Neural progenitor cell (in vitro differentiated cells): ENCODE measurements at regions not wholly inside any gene's neighbourhood (a gene's known extent, or its start where the extent isn't known, plus 50 kb on each side); places are given as distances from the start of the nearest gene placed in this dataset.

Experiments used
- DNase-seq: peaks from one replicate; pipeline ENCODE4 v3.0.0-alpha.2; 2016; ENCODE audit warnings: low spot score
- H2AFZ ChIP-seq: fragments of 200-600 bp; sonication (generic); replicated peaks from 2 replicates; pipeline ENCODE4 v1.6.1; 2016; ENCODE audit warnings: antibody characterized with exemption
- H3F3A ChIP-seq: fragments of 200-600 bp; sonication (generic); 2 replicates; pipeline ENCODE4 v1.6.1; 2016; ENCODE audit warnings: antibody characterized with exemption, low read depth
- H3K27ac ChIP-seq: fragments of 200-600 bp; sonication (generic); 2 replicates; pipeline ENCODE4 v1.5.1; 2016; ENCODE audit warnings: mild to moderate bottlenecking
- H3K27me3 ChIP-seq: fragments of 200-600 bp; sonication (generic); 2 replicates; pipeline ENCODE4 v1.6.1; 2016; ENCODE audit warnings: mild to moderate bottlenecking, moderate library complexity
- H3K36me3 ChIP-seq: fragments of 200-600 bp; sonication (generic); 2 replicates; pipeline ENCODE4 v1.5.1; 2016
- H3K4me1 ChIP-seq: fragments of 200-600 bp; sonication (generic); 2 replicates; pipeline ENCODE4 v1.6.1; 2016; ENCODE audit warnings: mixed run types
- H3K4me2 ChIP-seq: fragments of 200-600 bp; sonication (generic); 2 replicates; pipeline ENCODE4 v1.6.1; 2016
- H3K4me3 ChIP-seq: fragments of 200-600 bp; sonication (generic); 2 replicates; pipeline ENCODE4 v1.5.1; 2016
- H3K79me2 ChIP-seq: fragments of 200-600 bp; sonication (generic); 2 replicates; pipeline ENCODE4 v1.6.1; 2016; ENCODE audit warnings: low read depth
- H3K9ac ChIP-seq: fragments of 200-600 bp; sonication (generic); 2 replicates; pipeline ENCODE4 v1.6.1; 2016
- H3K9me3 ChIP-seq: fragments of 200-600 bp; sonication (generic); 2 replicates; pipeline ENCODE4 v1.5.1; 2016; ENCODE audit warnings: low read depth
- H4K20me1 ChIP-seq: fragments of 200-600 bp; sonication (generic); 2 replicates; pipeline ENCODE4 v1.6.1; 2016; ENCODE audit warnings: low read depth
- H3K27ac Mint-ChIP-seq: 3 replicates; pipeline ENCODE4 v1.8.0; 2021; ENCODE audit warnings: mixed read lengths
- H3K27me3 Mint-ChIP-seq: 2 replicates; pipeline ENCODE4 v1.8.0; 2022; ENCODE audit warnings: low read depth, mild to moderate bottlenecking, inconsistent platforms, moderate library complexity, mixed read lengths; ENCODE audit not compliant: insufficient read depth
- H3K36me3 Mint-ChIP-seq: 3 replicates; pipeline ENCODE4 v1.8.0; 2021; ENCODE audit warnings: mixed read lengths
- H3K4me1 Mint-ChIP-seq: 3 replicates; pipeline ENCODE4 v1.8.0; 2021; ENCODE audit warnings: mixed read lengths
- H3K4me3 Mint-ChIP-seq: 3 replicates; pipeline ENCODE4 v1.8.0; 2021; ENCODE audit warnings: mild to moderate bottlenecking, moderate library complexity, mixed read lengths
- H3K9me3 Mint-ChIP-seq: 3 replicates; pipeline ENCODE4 v1.8.0; 2020; ENCODE audit warnings: mixed read lengths
- CTCF ChIP-seq: fragments of 200-600 bp; sonication (generic); IDR thresholded peaks from 2 replicates; pipeline ENCODE4 v1.5.1; 2017; ENCODE audit warnings: antibody characterized with exemption, mild to moderate bottlenecking
- EZH2 ChIP-seq: fragments of 200-600 bp; sonication (generic); IDR thresholded peaks from 2 replicates; pipeline ENCODE4 v1.6.1; 2017; ENCODE audit warnings: antibody characterized with exemption, mild to moderate bottlenecking, moderate library complexity
- EZH2phosphoT487 ChIP-seq: fragments of 200-600 bp; sonication (generic); IDR thresholded peaks from 2 replicates; pipeline ENCODE4 v1.6.1; 2017; ENCODE audit warnings: antibody characterized with exemption

- Histone ChIP-seq H3F3A (no peaks in the 10 kb centered on the region), H3K4me3 (no peak overlapping the region), H3K9ac (no peak overlapping the region), H3K27ac (no peak overlapping the region), H3K4me1 (no peaks in the 10 kb centered on the region), H3K36me3 (no peaks in the 10 kb centered on the region), H4K20me1 (no peaks in the 10 kb centered on the region), H3K4me2 (no peak overlapping the region), H3K79me2 (no peaks in the 10 kb centered on the region), H2AFZ (no peak overlapping the region), H3K9me3 (no peaks in the 10 kb centered on the region), H3K27me3 (no peaks in the 10 kb centered on the region)
- no peak for TF ChIP-seq EZH2phosphoT487
- TF ChIP-seq CTCF, result no peak
- TF ChIP-seq EZH2, result no peak
- no peak overlapping the region for H3K27ac Mint-ChIP-seq
- no peaks in the 10 kb centered on the region for H3K9me3 Mint-ChIP-seq
- H3K4me1 Mint-ChIP-seq, result peaks cover 4% of the 10 kb centered on the region
- no peak overlapping the region for H3K4me3 Mint-ChIP-seq
- no peaks in the 10 kb centered on the region for H3K36me3 Mint-ChIP-seq
- DNase-seq, result no peak
- H3K27me3 Mint-ChIP-seq, result no peaks in the 10 kb centered on the region
Observed at GRCh38 chr3:190728574-190729246, 133.8 kb downstream of the GMNC start.

DNA sequence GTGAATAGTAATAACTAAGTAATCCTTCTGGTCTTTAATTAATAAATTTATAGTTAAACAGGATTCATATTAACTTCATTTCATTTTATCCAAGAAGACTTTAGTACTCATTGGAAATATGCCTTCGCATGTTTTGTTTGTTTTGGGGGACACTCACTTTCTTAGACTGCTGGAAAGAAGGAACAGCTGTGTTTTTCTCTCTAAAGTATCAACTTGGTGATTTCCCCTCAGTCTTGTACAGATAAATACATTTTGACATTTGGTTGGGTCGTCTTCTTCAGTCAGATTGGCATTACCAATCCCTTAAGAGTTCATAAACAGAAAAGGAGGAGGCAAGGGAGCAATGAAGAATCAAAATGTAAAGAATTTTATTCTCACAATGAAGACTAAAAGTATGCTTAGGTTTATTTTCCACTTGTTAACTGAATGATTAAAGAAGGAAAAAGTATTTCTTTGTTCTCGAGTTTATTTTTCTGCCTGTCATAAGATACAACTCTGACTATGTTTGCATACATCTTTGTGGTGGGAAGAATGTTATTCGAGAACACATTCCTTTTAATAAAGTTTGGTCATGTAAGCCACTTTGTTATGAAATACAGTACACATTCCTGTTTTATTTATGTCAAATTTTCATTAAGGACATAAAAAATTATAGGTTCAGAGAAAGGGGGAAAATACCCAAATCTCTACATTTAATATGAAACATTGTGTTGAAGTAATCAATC is 140.2 kb downstream of the GMNC start:
- Histone ChIP-seq H3K9ac (no peak overlapping the region), H3K79me2 (no peaks in the 10 kb centered on the region), H4K20me1 (no peaks in the 10 kb centered on the region), H3K27ac (no peak overlapping the region), H3K36me3 (no peaks in the 10 kb centered on the region), H3K4me2 (no peak overlapping the region), H2AFZ (no peak overlapping the region), H3K4me3 (no peak overlapping the region), H3F3A (no peaks in the 10 kb centered on the region), H3K27me3 (no peaks in the 10 kb centered on the region), H3K4me1 (no peaks in the 10 kb centered on the region), H3K9me3 (no peaks in the 10 kb centered on the region)
- peaks cover 7% of the 10 kb centered on the region for H3K4me1 Mint-ChIP-seq
- no peaks in the 10 kb centered on the region for H3K36me3 Mint-ChIP-seq
- H3K27ac Mint-ChIP-seq, result no peak overlapping the region
- TF ChIP-seq EZH2phosphoT487, result no peak
- TF ChIP-seq CTCF, result no peak
- TF ChIP-seq EZH2, result no peak
- no peaks in the 10 kb centered on the region for H3K27me3 Mint-ChIP-seq
- DNase-seq, result no peak
- no peak overlapping the region for H3K4me3 Mint-ChIP-seq
- H3K9me3 Mint-ChIP-seq, result no peaks in the 10 kb centered on the region

- no peaks in the 10 kb centered on the region for H3K4me1 ChIP-seq
- H3K4me3 ChIP-seq, result no peak overlapping the region
- no peaks in the 10 kb centered on the region for H3K9me3 Mint-ChIP-seq
- no peaks in the 10 kb centered on the region for H3K79me2 ChIP-seq
- no peaks in the 10 kb centered on the region for H3K36me3 Mint-ChIP-seq
- no peaks in the 10 kb centered on the region for H4K20me1 ChIP-seq
- DNase-seq, result no peak
- H3K4me1 Mint-ChIP-seq, result peaks cover 7% of the 10 kb centered on the region
- H3K4me3 Mint-ChIP-seq, result no peak overlapping the region
- no peaks in the 10 kb centered on the region for H3K36me3 ChIP-seq
- no peaks in the 10 kb centered on the region for H3F3A ChIP-seq
- H2AFZ ChIP-seq, result no peak overlapping the region
- H3K4me2 ChIP-seq, result no peak overlapping the region
- no peaks in the 10 kb centered on the region for H3K27me3 Mint-ChIP-seq
- no peaks in the 10 kb centered on the region for H3K9me3 ChIP-seq
- TF ChIP-seq EZH2phosphoT487 (no peak), CTCF (no peak), EZH2 (no peak)
- H3K27ac ChIP-seq, result no peak overlapping the region
- no peaks in the 10 kb centered on the region for H3K27me3 ChIP-seq
- no peak overlapping the region for H3K9ac ChIP-seq
- H3K27ac Mint-ChIP-seq, result no peak overlapping the region
Observed at GRCh38 chr3:190721330-190721729, 141.2 kb downstream of the GMNC start.
